DOHH2 (cell line): ENCODE measurements at regions not wholly inside any gene's neighbourhood (a gene's known extent, or its start where the extent isn't known, plus 50 kb on each side); places are given as distances from the start of the nearest gene placed in this dataset.

Experiments used
- H3F3A ChIP-seq: fragments of 200-600 bp; sonication (generic), shearing (Covaris generic); 2 replicates; pipeline ENCODE4 v1.6.0; 2016; ENCODE audit warnings: antibody characterized with exemption, mild to moderate bottlenecking; ENCODE audit not compliant: control insufficient read depth, insufficient read depth
- H3K27ac ChIP-seq: fragments of 200-600 bp; sonication (generic); 2 replicates; pipeline ENCODE4 v1.5.1; 2014; ENCODE audit warnings: low read depth, mild to moderate bottlenecking, low read length, moderate library complexity
- H3K27me3 ChIP-seq: fragments of 200-600 bp; sonication (generic); 2 replicates; pipeline ENCODE4 v1.6.1; 2014; ENCODE audit warnings: mild to moderate bottlenecking, low read length, mixed read lengths; ENCODE audit not compliant: control insufficient read depth
- H3K36me3 ChIP-seq: fragments of 200-600 bp; sonication (generic); 2 replicates; pipeline ENCODE4 v1.6.1; 2014; ENCODE audit warnings: mild to moderate bottlenecking, low read length, moderate library complexity, mixed read lengths; ENCODE audit not compliant: control insufficient read depth
- H3K4me1 ChIP-seq: fragments of 200-600 bp; sonication (generic); 2 replicates; pipeline ENCODE4 v1.6.1; 2014; ENCODE audit warnings: mild to moderate bottlenecking, low read length, mixed read lengths; ENCODE audit not compliant: control insufficient read depth
- H3K4me2 ChIP-seq: fragments of 200-600 bp; sonication (generic); 2 replicates; pipeline ENCODE4 v1.6.0; 2014; ENCODE audit warnings: mild to moderate bottlenecking, low read length, moderate library complexity
- H3K4me3 ChIP-seq: fragments of 200-600 bp; sonication (generic); 2 replicates; pipeline ENCODE4 v1.5.1; 2014; ENCODE audit warnings: mild to moderate bottlenecking, low read length, mixed read lengths
- H3K79me2 ChIP-seq: fragments of 200-600 bp; sonication (generic); 2 replicates; pipeline ENCODE4 v1.6.1; 2014; ENCODE audit warnings: mild to moderate bottlenecking, low read length, mixed read lengths; ENCODE audit not compliant: control insufficient read depth
- H3K9me2 ChIP-seq: fragments of 200-600 bp; sonication (generic); replicated peaks from 2 replicates; pipeline ENCODE4 v1.6.1; 2014; ENCODE audit warnings: mild to moderate bottlenecking, low read length, mixed read lengths; ENCODE audit not compliant: control insufficient read depth
- H3K9me3 ChIP-seq: fragments of 200-600 bp; sonication (generic); 2 replicates; pipeline ENCODE4 v1.6.1; 2014; ENCODE audit warnings: antibody characterized with exemption, low read length, mixed read lengths; ENCODE audit not compliant: control insufficient read depth, insufficient read depth
- H4K20me1 ChIP-seq: fragments of 200-600 bp; sonication (generic); 2 replicates; pipeline ENCODE4 v1.6.0; 2014; ENCODE audit warnings: low read depth, mild to moderate bottlenecking, antibody characterized with exemption, low read length, moderate library complexity; ENCODE audit not compliant: control insufficient read depth, insufficient read depth
- EZH2phosphoT487 ChIP-seq: fragments of 200-600 bp; sonication (generic); IDR thresholded peaks from 2 replicates; pipeline ENCODE4 v1.6.1; 2017; ENCODE audit warnings: borderline replicate concordance, mild to moderate bottlenecking, antibody characterized with exemption, low read length, moderate library complexity, mixed read lengths
- TF ChIP-seq, protein P1 (sequence below): fragments of 200-600 bp; sonication (generic); IDR thresholded peaks from one replicate; pipeline ENCODE4 v1.5.1; 2014; ENCODE audit warnings: antibody characterized with exemption, mild to moderate bottlenecking, low read depth, low read length; ENCODE audit not compliant: poor library complexity, severe bottlenecking

DNA sequence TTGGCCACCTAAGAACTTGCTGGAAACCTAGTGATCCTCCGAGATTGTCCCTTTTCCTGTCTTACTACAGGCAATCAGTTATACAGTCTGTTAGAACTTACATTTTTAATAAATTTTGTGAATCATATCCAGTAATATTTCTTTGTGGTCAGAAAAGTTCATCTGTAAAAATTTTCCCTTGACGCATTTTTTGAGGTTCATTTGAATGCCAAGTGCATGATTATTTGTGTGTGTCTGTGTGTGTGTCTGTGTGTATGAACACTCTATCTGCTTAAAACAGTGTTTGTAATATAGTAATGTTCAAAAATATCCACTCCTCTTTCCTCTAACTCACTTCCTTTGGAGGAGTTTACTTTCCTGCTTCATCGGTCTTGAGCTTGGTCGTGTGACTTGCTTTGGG is 468.7 kb upstream of the FLRT2 start:
- TF ChIP-seq, protein P1, sequence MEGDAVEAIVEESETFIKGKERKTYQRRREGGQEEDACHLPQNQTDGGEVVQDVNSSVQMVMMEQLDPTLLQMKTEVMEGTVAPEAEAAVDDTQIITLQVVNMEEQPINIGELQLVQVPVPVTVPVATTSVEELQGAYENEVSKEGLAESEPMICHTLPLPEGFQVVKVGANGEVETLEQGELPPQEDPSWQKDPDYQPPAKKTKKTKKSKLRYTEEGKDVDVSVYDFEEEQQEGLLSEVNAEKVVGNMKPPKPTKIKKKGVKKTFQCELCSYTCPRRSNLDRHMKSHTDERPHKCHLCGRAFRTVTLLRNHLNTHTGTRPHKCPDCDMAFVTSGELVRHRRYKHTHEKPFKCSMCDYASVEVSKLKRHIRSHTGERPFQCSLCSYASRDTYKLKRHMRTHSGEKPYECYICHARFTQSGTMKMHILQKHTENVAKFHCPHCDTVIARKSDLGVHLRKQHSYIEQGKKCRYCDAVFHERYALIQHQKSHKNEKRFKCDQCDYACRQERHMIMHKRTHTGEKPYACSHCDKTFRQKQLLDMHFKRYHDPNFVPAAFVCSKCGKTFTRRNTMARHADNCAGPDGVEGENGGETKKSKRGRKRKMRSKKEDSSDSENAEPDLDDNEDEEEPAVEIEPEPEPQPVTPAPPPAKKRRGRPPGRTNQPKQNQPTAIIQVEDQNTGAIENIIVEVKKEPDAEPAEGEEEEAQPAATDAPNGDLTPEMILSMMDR: no peak
- no peak for TF ChIP-seq EZH2phosphoT487
- no peaks in the 10 kb centered on the region for H3K79me2 ChIP-seq

DNA sequence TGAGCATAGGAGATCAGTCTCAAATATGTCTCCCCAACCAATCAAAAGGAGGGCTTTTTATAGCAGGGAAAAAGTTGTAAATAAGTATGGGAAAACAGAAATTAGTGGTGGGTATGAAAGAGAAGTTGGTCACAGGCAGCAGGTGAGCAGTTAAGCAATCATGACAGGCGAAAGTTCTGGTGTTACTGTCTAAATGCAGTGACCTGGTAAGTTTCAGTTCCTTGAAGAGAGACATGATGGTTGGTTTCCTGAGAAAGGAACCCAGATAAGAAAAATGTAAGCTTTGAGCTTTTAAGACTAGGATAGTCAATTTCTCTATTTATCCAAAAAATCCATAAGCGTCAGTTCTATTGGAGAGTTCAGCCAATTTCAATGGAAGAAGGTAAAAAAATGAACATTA is 466.2 kb upstream of the FLRT2 start:
- no peak overlapping the region for H3K4me2 ChIP-seq
- H3K4me1 ChIP-seq: no peaks in the 10 kb centered on the region
- TF ChIP-seq EZH2phosphoT487: no peak
- TF ChIP-seq, protein P1: no peak
- no peaks in the 10 kb centered on the region for H3K79me2 ChIP-seq
- H3K36me3 ChIP-seq: no peaks in the 10 kb centered on the region
- H3K27me3 ChIP-seq: no peaks in the 10 kb centered on the region
- H3K9me3 ChIP-seq: no peaks in the 10 kb centered on the region
- H4K20me1 ChIP-seq: no peaks in the 10 kb centered on the region
- H3K27ac ChIP-seq: no peak overlapping the region
- H3K4me3 ChIP-seq: no peak overlapping the region
- no peaks in the 10 kb centered on the region for H3K9me2 ChIP-seq
- no peaks in the 10 kb centered on the region for H3F3A ChIP-seq

More for the DNA sequence above, 468.7 kb upstream of the FLRT2 start:
- Histone ChIP-seq H4K20me1 (no peaks in the 10 kb centered on the region), H3K4me2 (no peak overlapping the region), H3K9me3 (peaks cover 2% of the 10 kb centered on the region; the same call in 1 of the 2 replicates), H3K27ac (no peak overlapping the region), H3K9me2 (no peaks in the 10 kb centered on the region), H3K4me1 (no peaks in the 10 kb centered on the region), H3K36me3 (no peaks in the 10 kb centered on the region), H3F3A (no peaks in the 10 kb centered on the region), H3K27me3 (no peaks in the 10 kb centered on the region), H3K4me3 (no peak overlapping the region)

DNA sequence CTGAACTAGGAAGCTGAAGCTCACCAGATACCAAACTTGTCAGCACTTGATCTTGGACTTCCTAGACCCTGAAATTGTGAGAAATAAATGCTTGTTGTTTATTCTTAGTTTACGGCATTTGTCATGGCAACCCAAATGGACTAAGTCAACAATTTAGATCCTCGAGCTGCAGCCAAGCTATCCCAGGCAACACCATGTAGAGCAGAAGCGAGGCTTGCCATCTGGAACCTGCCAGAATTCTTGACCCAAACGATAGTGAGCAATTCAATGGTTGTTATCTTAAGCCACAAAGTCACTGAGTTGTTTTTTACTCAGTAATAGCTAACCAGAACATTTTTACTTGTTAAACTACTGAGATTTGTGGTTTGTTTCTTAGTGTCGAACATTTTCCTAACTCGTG is 458.5 kb upstream of the FLRT2 start:
- no peaks in the 10 kb centered on the region for H3K9me3 ChIP-seq
- no peak overlapping the region for H3K4me2 ChIP-seq
- TF ChIP-seq, protein P1: no peak
- TF ChIP-seq EZH2phosphoT487: no peak
- no peak overlapping the region for H3K4me3 ChIP-seq
- H3K27ac ChIP-seq: no peak overlapping the region
- no peaks in the 10 kb centered on the region for H3F3A ChIP-seq
- no peaks in the 10 kb centered on the region for H3K4me1 ChIP-seq
- H3K9me2 ChIP-seq: no peaks in the 10 kb centered on the region
- no peaks in the 10 kb centered on the region for H3K27me3 ChIP-seq
- H3K79me2 ChIP-seq: no peaks in the 10 kb centered on the region
- no peaks in the 10 kb centered on the region for H4K20me1 ChIP-seq
- H3K36me3 ChIP-seq: no peaks in the 10 kb centered on the region

DNA sequence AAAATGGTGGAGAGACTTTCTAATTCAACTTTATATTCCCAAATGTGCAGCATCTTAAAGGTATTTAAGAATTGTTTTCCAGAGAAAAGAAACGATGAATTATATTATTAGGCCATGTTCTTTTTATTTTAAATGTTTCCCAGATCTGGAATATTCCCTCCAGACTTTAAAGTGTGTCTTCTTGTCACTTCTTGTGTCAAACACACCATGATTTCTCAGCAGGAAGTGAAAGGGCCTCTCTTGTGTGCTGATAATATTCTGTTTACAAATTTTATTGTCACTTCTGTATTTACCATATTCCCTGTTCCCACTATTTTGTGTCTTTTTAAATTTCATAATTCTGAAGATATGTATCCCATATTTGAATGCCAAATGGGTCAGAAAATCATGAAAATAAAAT is 455.0 kb upstream of the FLRT2 start:
- Histone ChIP-seq H3K36me3 (no peaks in the 10 kb centered on the region), H3K27me3 (no peaks in the 10 kb centered on the region), H3K4me3 (no peak overlapping the region), H3K9me3 (no peaks in the 10 kb centered on the region), H3K27ac (no peak overlapping the region), H3K4me2 (no peak overlapping the region), H3K4me1 (no peaks in the 10 kb centered on the region), H3K79me2 (no peaks in the 10 kb centered on the region), H3F3A (no peaks in the 10 kb centered on the region), H4K20me1 (no peaks in the 10 kb centered on the region), H3K9me2 (no peaks in the 10 kb centered on the region)
- TF ChIP-seq, protein P1: no peak
- no peak for TF ChIP-seq EZH2phosphoT487
